GM18907 (cell line): ENCODE measurements at regions not wholly inside any gene's neighbourhood (a gene's known extent, or its start where the extent isn't known, plus 50 kb on each side); places are given as distances from the start of the nearest gene placed in this dataset.
"Not testable (repeated sequence)": the region's sequence is repeated elsewhere in the genome, so short reads cannot be mapped to it uniquely, and the experiment has no call there.

Source experiments
- ATAC-seq: cut with Tn5 transposase; IDR thresholded peaks from one replicate; pipeline ENCODE4 v1.9.1; 2021; ENCODE audit warnings: mild to moderate bottlenecking, moderate library complexity; ENCODE audit not compliant: unreplicated experiment

DNA sequence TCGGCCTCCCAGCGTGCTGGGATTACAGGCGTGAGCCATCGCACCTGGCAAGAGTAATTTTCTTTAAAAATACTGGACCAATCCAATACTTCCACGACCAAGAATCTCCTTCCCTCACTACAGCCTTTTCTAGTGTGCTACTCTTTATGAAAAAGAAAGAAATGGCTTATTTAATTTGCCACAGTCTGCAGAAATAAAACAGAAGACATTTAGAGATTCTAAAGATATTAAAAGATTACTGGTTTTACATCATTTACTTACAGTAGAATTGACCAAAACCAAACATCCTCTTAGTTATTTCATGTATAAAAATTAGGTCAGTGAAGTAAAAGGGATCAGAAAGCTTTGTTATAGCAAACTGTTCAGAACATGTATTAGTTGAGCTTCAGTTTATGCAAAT lies 679.6 kb downstream of the MAT2B start:
- no peak for ATAC-seq

DNA sequence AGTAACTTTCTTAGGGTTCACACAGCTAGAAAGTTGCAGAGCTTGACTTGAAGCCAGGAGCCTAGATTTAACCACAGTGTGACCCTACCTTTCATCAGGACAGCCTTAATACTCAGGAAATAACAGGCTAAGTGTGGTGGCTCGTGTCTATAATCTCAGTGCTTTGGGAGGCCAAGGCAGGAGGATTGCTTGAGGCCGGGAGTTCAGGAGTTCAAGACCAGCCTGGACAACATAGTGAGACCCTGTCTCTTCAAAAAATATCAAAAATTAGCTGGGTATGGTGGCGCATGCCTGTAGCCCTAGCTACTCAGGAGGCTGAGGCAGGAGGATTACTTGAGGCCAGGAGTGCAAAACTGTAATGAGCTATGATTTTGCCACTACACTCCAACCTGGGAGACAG lies 681.1 kb downstream of the MAT2B start:
- no peak for ATAC-seq

DNA sequence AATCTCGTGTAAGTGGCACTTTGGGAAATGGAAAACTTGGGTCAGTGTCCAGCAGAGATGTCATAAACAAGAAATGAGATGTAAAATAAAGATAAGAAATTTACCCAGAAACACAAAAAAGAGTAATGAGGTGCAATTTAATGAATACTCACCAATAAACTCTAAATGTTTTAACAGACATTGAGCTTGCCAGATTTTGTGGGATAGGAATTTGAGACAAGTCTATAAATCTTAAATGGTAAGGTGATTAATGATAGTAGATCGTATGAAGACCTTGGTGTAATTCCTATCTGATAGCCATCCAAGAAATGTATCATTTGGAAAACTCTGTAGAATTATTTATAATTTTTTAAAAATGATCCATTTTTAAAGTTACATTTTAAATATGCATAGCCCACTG lies 682.4 kb downstream of the MAT2B start:
- no peak for ATAC-seq

DNA sequence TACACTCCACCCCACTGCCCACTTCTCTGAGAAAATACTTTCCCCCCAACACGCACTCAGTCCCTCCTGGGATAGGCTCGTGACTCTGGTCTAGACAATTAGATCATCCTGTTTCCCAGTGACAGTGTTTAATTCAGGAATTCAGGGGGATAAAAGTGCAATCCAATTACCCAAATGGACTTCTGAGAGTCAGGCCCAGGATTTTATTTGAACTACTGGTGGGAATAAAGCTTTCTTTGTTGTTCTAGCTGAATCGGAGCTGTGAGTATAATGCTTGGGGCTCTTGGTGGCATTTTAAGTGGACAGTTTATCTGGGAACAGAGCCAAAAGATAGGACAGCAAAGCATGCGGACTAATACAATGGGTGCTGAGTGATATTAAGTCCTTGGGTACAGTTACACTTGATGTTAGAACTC lies 683.3 kb downstream of the MAT2B start:
- ATAC-seq, result no peak

DNA sequence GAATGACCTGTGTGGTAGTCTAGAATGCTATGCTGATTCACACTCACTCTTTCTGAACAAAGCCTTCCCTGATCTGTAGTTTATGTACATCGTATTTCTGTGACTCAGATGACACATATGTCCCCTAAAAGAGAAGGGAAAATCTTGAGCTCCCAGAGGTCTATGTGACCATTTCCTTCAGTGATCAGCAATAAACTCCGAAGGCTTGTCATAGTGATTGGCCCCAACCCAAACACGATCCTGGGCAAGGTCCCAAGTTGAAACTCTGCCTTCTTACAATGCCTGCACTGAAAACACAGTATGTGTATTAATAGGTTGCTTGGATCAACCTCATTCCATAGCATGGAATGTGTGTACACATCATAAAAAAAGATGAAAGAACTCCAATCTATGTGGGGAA lies 685.8 kb downstream of the MAT2B start:
- no peak for ATAC-seq

DNA sequence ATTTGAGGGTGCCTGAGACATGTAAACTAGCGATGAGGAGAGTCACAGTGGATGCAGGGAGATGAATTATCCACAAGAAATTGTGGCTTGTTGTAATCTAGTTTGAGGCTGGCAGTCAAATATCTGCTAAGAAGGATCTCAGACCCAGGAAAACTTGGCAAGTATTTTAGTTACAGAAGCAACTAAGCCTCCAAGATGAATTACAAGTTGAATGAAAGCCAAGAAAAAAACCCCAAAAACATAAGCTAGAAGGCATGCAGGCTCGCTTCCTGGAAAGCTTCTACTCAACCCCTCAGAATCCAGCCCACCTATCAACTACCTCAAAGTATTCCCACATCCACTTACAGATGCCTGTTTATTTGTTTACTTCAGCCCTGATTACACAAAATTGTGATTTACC lies 696.9 kb downstream of the MAT2B start:
- no peak for ATAC-seq

DNA sequence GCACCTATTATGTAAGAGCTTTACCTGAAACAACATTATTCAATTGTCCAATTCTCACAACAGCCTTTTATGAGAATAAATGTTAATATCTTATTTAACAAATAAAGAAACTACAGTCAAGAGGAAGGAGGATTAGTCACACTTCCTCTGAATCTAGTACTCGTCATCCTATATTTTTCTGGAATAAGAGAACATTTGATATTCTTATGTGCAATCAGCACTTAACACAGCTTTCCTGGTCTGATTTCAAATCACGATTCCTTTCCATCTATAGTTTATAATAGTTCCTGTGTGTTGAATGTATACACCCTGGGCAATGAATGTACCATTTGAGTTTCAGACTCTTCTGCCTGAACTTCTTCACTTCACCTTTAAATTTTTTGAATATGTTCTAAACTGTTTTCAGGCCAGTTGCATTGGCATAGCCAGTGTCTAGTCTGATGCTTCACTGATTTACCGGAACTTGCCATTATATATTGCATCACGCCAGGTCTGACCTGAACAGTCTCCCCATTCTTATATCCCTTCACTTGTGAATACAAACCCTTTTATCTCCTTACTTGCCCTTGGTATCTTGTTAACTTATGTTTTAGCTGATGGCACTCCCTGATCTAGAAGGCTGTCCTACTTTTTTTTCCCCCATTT lies 698.3 kb downstream of the MAT2B start:
- no peak for ATAC-seq

DNA sequence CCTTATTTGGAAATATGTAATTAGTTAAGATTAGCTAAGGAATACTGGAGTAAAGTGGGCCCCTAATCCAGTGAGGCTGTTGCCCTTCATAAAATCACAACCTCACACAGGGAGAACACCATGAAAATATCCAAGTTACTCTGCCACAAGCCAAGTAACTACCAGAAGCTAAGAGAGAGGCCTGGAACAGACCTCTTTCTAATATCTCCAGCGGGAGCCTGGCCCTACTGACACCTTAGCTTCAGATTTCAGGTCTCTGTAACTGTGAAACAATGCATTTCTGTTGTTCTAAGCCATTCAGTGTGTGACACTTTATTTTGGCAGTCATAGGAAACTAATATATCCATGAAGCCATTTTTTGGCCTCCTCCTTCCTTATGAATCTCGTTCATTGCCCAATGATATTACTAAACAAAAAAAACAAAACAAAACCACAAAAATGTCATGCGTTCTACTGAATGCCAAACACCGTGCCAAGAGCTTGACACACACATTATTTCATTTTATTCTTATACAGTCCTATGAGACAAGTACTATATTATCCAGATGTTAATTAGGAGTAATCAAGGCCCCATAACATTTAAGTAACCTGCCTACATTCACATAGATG lies 699.0 kb downstream of the MAT2B start:
- no peak for ATAC-seq

DNA sequence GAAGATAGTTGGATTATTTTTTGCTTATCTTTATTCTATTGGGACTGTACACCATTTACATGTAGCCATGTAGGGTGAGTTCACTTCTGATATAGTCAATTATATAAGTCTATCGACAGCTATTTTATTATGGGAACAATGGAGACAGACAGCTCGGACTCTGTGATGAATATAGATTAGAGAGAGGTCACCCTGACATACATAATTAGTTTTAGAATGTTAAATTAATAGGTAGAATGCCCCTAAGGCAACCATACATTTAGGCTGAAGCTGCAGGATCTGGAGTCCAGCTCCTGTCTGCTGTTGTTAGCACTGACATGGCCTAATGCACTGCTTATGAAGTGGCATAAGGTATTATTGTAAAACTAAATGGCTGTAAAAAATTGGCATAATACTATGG lies 700.8 kb downstream of the MAT2B start:
- no peak for ATAC-seq

DNA sequence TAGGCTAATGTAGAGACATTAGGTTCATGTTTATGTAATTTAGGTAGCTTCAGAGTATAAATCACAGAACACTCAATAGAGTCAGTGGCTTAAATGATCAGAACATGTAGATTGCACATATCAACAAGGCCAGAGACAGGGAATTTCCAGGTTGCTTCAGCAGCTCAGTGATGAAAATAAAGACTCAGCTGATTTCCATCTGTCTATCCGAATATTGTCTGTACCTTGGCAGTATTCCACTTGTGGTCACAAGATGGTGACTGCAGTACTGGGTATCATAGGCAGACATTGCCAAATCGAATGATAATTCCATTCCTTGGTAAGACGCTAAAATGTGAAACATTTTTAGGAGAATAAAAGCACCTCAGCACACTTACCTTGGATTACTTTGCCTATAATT lies 702.2 kb downstream of the MAT2B start:
- no peak for ATAC-seq

DNA sequence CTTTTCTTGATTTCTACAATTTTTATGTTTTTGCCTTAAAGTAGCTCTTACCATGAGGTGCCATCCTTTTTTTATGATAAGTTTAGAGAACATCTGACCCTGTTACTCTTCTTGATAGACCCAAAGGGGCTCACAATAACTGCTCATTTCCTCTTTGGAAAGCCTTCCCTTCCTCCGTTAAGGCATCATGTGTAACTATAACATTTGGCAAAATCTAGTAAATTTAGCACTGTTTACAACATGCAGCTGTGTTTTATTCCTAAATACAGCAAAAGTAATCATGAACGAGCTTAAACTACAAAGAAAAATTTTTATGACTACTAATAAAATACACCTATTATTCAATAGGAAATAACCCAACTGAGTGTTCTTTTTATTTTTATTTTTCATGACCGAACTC lies 705.1 kb downstream of the MAT2B start:
- no peak for ATAC-seq

DNA sequence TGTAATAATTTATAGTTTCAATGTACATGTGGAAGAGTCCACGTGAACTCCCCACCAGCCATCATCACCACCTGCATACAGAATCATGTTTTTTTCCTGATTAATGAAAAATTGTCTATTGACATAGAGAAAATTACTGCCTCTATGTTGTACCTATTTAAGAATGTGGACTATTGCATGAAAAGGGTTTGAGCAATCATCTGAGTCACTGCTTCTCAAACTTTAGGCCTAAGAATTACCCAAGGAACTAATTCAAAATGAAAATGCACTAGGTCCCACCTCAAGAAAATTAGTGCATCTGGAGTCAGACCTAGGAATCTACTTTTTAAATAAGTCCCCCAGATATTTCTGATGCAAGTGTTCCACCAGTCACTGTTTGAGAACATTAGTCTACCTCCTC lies 709.3 kb downstream of the MAT2B start:
- ATAC-seq, result no peak

DNA sequence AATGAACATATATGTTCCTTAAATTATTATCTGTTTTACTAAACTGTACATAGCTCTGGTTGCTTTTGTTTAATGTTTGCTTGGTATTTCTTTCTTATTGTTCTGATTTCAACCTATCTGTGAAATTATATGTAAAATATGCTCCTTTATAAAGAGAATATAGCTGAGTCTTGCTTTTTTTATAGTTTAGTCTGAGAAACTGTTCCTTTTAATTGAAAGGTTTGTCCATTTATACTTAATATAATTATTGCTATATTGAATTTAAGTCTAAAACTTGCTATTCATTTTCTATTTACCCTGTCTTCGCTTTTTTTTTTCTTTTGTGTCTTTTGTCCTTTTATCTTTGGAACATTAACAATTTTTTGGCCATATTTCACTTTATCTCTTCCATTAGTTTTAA lies 712.0 kb downstream of the MAT2B start:
- no peak for ATAC-seq

DNA sequence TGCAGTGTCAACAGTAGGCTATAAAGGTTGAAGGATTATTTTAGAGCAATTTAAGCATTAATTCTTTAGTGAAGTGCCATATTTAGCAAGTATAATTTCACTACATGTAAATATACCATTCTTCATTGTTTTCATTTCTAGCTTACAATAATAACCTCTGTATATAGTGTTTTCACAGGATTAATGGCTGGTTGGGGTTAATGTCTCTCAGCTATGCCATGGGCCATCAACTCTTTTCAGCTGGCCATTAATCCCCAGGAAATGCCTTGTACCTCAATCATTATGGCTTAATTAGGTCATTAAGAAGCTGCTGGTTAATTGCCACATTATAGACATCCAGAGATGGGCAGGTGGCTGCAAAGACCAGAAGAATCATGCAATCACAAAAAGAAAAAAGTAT lies 715.1 kb downstream of the MAT2B start:
- ATAC-seq, result no peak

DNA sequence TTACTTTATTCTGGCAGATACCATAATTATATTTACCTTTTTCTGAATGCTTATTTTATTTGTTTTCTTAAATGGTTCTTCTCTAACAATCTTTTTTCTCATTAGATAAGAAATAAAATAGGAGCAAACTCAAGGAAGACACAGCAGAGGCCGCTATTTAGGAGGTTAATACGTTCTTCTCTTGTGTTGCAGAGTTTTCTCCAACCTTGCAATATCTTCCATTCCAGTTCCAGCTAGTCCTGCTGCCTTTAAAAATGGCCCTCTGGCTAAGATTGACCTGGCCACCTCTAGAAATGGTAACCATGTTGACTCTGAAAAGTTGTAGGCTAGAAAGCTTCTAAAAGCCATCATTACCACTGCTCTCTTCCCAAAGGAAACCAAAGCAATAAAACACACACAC lies 718.8 kb downstream of the MAT2B start:
- no peak for ATAC-seq

DNA sequence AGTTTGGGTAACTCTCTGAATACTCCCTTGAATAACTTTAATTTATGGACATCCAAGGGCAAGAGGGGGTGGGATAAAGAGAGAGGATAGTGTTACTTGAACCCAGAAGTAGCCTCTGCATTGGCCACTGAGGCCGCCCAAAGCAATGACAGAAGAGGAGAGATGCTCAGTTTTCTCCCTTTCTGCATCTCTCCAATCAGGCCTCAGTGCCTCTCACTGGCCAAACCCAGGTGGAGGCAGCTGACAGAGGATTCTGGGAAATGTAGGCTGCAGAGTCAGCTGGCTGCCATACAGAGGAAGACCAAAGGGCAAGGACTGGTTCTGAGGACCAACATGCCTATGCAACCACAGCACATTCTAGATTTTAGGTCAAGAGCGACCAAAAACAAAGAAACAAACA lies 719.4 kb downstream of the MAT2B start:
- ATAC-seq, result no peak

DNA sequence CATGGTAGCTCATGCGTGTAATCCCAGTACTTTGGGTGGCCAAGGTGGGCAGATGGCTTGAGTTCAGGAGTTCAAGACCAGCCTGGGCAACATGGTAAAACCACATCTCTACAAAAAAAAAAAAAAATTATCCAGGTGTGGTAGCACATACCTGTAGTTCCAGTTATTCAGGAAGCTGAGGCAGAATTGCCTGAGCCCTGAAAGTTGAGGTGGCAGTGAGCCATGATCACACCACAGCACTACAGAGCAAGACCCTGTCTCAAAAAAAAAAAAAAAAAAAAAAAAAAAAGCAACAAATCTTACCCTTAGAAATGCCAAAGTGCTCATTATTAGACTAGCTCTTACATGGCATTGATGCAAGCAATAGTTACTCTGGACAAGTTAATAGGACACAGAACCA lies 724.9 kb downstream of the MAT2B start:
- ATAC-seq, result no peak

DNA sequence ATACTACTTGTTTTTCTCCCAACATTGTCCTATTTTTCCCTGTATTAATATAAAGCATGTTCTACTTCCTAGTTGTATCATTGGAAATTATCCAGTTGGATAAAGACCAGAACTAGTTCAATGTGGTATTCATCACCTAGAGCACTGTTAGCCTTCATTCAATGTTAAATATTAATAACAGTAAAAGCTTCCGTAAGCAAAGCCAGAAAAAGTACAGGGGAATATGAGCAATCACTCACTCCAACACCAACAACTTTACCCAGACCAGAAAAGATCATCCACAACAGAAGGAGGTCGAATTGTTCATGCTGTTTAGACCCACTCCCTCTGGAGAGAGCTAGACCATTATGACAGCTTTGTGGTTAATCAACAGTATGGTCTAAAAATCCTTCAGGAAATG lies 728.4 kb downstream of the MAT2B start:
- no peak for ATAC-seq

DNA sequence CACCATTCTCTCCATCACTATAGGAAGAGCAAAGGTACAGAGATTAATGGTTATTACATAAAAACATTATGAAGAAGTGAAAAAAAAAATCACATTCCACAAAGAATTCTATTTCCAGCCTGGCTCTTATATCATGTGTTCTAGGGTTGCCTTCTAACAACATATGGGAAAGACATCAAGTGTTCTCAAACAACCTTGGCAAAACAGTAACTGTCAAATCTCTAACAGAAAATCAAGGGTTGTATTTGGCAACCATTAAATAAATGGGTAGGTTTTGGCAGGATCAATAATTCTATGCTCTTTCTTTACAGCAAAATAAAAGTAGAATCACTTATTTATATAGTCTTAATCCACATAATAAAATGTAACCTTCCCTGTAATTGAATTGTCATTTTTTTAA lies 728.9 kb downstream of the MAT2B start:
- ATAC-seq, result no peak

DNA sequence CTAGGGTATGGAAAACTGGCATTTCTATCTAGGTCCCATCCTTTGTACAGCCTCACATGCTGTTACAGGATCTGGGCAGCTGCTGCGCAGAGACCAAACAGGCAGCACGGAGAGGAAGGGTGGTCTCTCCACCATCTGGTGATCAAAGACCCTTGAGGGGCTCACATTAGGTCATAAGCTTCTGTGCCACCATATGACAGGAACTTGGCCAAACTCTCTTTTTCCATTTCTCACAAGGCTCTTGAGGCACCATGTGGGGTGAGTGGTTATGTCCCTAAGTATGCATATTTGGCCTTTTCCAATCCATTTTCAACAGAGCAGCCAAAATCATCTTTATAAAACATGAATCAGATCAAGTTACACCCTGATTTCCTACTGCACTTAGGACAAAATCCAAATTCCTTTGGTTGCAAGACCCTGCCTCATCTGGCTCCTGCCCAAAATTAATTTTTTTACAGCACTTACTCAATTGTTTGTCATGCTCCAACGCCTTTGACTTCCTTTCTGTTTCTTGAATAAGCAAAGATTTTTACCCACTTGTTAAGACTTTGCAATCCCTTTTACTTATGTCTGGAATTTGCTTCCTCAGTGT lies 730.0 kb downstream of the MAT2B start:
- ATAC-seq, result no peak

DNA sequence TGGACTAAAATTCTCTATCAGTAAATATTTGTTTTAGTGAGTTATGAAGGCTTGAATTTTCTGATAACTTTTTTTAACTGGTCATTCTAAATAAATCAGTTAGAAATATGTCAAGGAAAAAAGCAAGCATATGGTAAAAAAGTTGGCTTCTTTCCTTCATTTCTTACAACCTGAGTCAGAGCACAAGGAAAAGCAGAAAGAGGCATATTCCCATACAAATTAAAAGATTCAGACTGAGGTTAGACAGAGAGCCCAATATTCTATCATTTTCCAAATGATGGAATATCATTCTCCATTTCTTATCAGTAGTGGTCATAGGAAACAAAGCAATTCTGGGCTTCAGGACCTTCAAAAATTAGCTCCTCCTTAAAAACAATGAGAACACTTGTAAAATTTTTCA lies 732.1 kb downstream of the MAT2B start:
- ATAC-seq, result no peak

DNA sequence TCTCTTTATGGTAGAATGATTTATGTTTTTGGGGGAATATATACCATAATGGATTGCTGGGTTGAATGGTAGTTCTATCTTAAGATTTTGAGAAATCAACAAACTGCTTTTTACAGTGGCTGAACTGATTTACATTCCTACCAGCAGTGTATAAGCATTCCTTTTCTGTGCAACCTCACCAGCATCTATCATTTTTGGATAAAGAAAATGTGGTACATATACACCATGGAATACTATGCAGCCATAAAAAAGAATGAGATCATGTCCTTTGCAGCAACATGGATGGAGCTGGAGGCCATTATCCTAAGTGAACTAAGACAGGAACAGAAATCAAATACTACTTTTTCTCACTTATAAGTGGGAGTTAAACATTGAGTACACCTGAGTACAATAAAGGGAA lies 746.4 kb downstream of the MAT2B start:
- not testable (repeated sequence) for ATAC-seq

DNA sequence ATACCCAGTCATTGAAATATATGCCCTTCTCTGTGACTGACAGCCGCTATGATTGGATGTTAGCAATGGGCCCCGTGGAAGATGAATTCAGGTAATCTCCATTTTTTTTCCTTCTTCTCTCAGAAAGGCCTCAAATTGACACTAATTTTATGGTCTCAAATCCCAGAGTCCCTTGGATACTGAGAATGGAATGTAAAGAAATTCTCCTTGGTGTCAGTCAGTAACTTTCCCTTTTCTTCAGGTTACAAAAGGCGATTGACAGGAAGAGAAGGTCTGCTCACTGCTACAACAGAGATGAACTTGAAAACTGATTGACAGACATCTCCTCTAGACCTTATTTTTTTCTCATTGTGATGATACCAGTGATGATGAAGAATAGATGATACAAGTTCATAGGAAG lies 748.3 kb downstream of the MAT2B start:
- no peak for ATAC-seq
